NCI-H748 treated with DMSO at 0.1 percent for 48 hours (cell line): ENCODE measurements at regions not wholly inside any gene's neighbourhood (a gene's known extent, or its start where the extent isn't known, plus 50 kb on each side); places are given as distances from the start of the nearest gene placed in this dataset.
"Not testable (repeated sequence)": the region's sequence is repeated elsewhere in the genome, so short reads cannot be mapped to it uniquely, and the experiment has no call there.

Experiments used
- DNase-seq: peaks from one replicate; lab custom pipeline; 2025; lab: John Stamatoyannopoulos, UW

- DNase-seq = no peak
Observed at GRCh38 chr2:59181347-59181746, 940.2 kb upstream of the FANCL start.

- DNase-seq = no peak
Observed at GRCh38 chr2:59180621-59181020, 939.5 kb upstream of the FANCL start.

GRCh38 chr2:59180111-59180510, 939.0 kb upstream of the FANCL start:
- DNase-seq = no peak

GRCh38 chr2:59177748-59178147, 936.6 kb upstream of the FANCL start:
- peak; percentile 36 for DNase-seq

- no peak for DNase-seq
Observed at GRCh38 chr2:59176737-59177136, 935.6 kb upstream of the FANCL start.

- no peak for DNase-seq
Observed at GRCh38 chr2:59174536-59175243, 933.6 kb upstream of the FANCL start.

GRCh38 chr2:59173325-59173724, 932.2 kb upstream of the FANCL start:
- no peak for DNase-seq

GRCh38 chr2:59171019-59171418, 929.9 kb upstream of the FANCL start:
- no peak for DNase-seq

GRCh38 chr2:59168766-59169165, 927.6 kb upstream of the FANCL start:
- no peak for DNase-seq

GRCh38 chr2:59167514-59167913, 926.4 kb upstream of the FANCL start:
- peak; percentile 84 for DNase-seq

- not testable (repeated sequence) for DNase-seq
Observed at GRCh38 chr2:59157908-59158307, 916.8 kb upstream of the FANCL start.

- DNase-seq = no peak
Observed at GRCh38 chr2:59151805-59152204, 910.7 kb upstream of the FANCL start.

- no peak for DNase-seq
Observed at GRCh38 chr2:59150217-59150849, 909.2 kb upstream of the FANCL start.

- no peak for DNase-seq
Observed at GRCh38 chr2:59149271-59149670, 908.1 kb upstream of the FANCL start.

- no peak for DNase-seq
Observed at GRCh38 chr2:59112258-59112657, 871.1 kb upstream of the FANCL start.

GRCh38 chr2:59096973-59097372, 855.8 kb upstream of the FANCL start:
- DNase-seq = no peak

GRCh38 chr2:59093571-59093970, 852.4 kb upstream of the FANCL start:
- no peak for DNase-seq

GRCh38 chr2:59084326-59084725, 843.2 kb upstream of the FANCL start:
- no peak for DNase-seq

- DNase-seq = no peak
Observed at GRCh38 chr2:59083075-59083828, 842.1 kb upstream of the FANCL start.

GRCh38 chr2:59082657-59083056, 841.5 kb upstream of the FANCL start:
- DNase-seq = no peak

- DNase-seq = no peak
Observed at GRCh38 chr2:59080451-59081181, 839.5 kb upstream of the FANCL start.

- no peak for DNase-seq
Observed at GRCh38 chr2:59077981-59078531, 836.9 kb upstream of the FANCL start.
